Activated CD8-positive, alpha-beta memory T cell treated with anti-CD3 and anti-CD28 coated beads for 1 hour (primary cell): ENCODE measurements at regions not wholly inside any gene's neighbourhood (a gene's known extent, or its start where the extent isn't known, plus 50 kb on each side); places are given as distances from the start of the nearest gene placed in this dataset.

Source experiments
- DNase-seq, 2 donors: peaks; one replicate each; pipeline ENCODE4 v3.0.0-alpha.2; 2020; ENCODE audit warnings: low read depth in 1 of 2; ENCODE audit errors: extremely low read depth in 1 of 2

- peak; percentile 80 for DNase-seq
Observed at GRCh38 chr16:31700530-31701388, 172.8 kb upstream of the ZNF267 start.

- no peak for DNase-seq
Observed at GRCh38 chr16:31701734-31702133, 171.9 kb upstream of the ZNF267 start.

- no peak for DNase-seq
Observed at GRCh38 chr16:31702796-31703195, 170.8 kb upstream of the ZNF267 start.

GRCh38 chr16:31703526-31704128, 170.0 kb upstream of the ZNF267 start:
- no peak for DNase-seq

- DNase-seq = no peak
Observed at GRCh38 chr16:31704138-31704537, 169.5 kb upstream of the ZNF267 start.

- DNase-seq = no peak
Observed at GRCh38 chr16:31705371-31705770, 168.2 kb upstream of the ZNF267 start.

GRCh38 chr16:31706318-31706717, 167.3 kb upstream of the ZNF267 start:
- no peak for DNase-seq

- DNase-seq = no peak
Observed at GRCh38 chr16:31706925-31707324, 166.7 kb upstream of the ZNF267 start.

- no peak for DNase-seq
Observed at GRCh38 chr16:31707743-31708335, 165.8 kb upstream of the ZNF267 start.

GRCh38 chr16:31708348-31708747, 165.3 kb upstream of the ZNF267 start:
- no peak for DNase-seq

GRCh38 chr16:31709181-31709580, 164.4 kb upstream of the ZNF267 start:
- DNase-seq = no peak

GRCh38 chr16:31710134-31710533, 163.5 kb upstream of the ZNF267 start:
- no peak for DNase-seq

GRCh38 chr16:31710880-31711279, 162.7 kb upstream of the ZNF267 start:
- no peak for DNase-seq

GRCh38 chr16:31711344-31711845, 162.2 kb upstream of the ZNF267 start:
- no peak for DNase-seq

GRCh38 chr16:31712064-31712540, 161.5 kb upstream of the ZNF267 start:
- no peak for DNase-seq

GRCh38 chr16:31713071-31713944, 160.3 kb upstream of the ZNF267 start:
- peak; percentile 81 to 91 for DNase-seq

GRCh38 chr16:31713945-31714902, 159.4 kb upstream of the ZNF267 start:
- DNase-seq = no peak

- no peak for DNase-seq
Observed at GRCh38 chr16:31714903-31715504, 158.6 kb upstream of the ZNF267 start.

GRCh38 chr16:31715915-31716314, 157.7 kb upstream of the ZNF267 start:
- no peak for DNase-seq
